ENCODE measurements at regions not wholly inside any gene's neighbourhood (a gene's known extent, or its start where the extent isn't known, plus 50 kb on each side); places are given as distances from the start of the nearest gene placed in this dataset.
"Not testable (repeated sequence)": the region's sequence is repeated elsewhere in the genome, so short reads cannot be mapped to it uniquely, and the experiment has no call there.

GRCh38 chr5:128667751-128668150 lies 129.7 kb upstream of the FBN2 start:
- DNase-seq: no peak

DNA sequence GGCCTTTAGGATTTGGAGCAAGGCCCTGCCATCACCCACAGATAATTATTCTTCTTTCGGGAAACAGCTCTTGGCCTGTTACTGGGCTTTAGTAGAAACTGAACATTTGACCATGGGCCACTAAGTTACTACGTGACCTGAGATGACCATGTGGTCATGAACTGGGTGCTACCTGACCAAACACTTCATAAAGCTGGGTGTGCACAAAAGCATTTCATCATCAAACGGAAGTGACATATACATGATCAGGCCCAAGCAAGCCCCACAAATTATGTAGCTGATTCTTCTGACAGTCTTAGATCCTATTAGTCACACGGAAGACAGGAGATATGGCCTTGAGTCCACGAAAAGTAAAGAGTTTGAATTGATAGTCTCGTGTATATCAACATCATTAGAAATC lies 130.9 kb upstream of the FBN2 start:
- DNase-seq: no peak

DNA sequence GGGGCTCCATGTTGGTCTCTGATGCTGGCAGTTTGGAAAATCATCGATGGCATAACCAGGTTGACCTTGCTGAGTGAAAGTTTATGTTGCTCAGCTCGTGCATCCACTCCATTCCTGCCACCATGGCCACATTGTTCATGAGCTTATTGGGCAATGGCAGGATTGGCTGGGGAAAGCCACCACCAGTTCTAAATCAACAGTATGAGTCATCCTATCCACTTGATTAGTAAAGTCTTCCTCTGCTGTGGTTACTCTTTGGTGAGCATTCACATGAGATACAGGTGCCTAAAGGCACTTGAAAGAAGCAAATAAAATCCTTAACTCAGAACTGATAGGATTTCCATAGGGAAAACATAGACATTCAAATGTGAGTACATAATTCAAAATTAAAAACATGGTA lies 131.8 kb upstream of the FBN2 start:
- no peak for DNase-seq

GRCh38 chr5:128671943-128672342 lies 133.9 kb upstream of the FBN2 start:
- peak; percentile 30 for DNase-seq

GRCh38 chr5:128673000-128673399 lies 135.0 kb upstream of the FBN2 start:
- DNase-seq: no peak

DNA sequence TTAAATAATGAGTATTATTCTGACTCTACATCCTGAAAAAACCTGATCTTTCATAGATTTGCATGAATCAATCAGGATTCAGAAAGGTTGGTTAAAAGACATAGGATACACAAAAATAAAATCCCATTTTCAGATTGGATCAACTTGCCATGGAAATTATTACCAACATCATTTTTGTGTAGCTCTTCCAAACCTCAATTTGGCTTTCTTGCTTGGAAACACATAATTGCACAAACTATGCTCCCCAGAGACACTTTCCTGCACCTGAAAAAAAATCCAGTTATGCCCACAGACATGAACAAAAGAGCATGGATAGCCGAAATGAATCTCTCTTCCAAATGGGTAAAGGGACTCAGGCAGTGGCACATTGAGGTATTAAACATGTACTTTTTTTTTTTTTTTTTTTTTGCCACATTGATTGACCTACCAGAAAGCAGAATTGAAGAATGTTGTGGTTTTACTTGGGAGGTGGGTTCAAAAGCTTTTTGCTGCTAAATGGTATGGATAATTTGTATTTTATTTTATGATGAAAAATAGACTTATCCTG lies 135.4 kb upstream of the FBN2 start:
- no peak for DNase-seq

DNA sequence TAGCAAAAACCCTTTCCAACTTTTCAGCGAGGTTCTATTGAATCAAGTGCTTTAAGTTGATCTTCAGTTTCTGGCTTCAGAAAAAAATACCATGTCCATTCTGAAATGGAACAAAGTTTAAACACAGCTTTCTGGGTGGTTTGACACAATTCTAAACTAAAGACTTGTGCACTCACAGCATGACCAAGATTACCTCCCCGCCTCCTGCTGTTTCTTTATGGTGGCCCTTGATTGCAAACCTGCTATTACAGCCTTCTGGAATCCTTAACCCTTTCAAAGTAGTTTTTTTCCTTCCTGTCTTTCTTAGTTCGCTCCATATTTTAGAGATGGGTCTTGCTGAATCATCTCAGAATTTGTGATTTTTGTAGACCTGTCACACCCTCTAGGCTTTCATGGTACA lies 135.9 kb upstream of the FBN2 start:
- no peak for DNase-seq

DNA sequence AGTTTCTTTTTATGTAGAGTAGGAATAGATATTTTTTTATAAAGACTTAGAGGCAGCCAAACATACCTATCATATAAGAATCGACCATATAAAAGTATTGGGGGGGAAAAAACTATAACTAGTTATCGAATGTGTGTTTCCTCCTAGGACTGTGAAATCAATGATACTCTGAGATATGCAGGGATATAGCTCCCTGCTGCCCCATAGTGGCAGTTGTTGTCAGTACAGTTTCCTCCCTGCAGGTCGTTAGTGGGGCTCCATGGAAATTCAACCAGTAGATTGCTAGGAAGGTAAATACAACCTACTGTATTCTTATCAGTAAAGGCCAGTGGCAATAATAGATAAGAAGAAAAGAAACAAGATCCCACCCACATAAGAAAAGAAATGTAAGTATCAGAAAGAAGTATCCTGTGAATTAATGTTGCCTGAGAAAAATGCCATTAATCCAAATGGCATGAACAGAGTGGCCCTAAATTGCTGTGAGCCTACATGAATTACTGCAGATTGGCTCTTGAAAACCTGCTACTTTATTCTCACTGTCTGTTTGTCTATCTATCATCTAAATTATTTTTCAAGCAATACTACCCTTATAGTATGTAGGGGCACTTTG lies 136.9 kb upstream of the FBN2 start:
- no peak for DNase-seq

DNA sequence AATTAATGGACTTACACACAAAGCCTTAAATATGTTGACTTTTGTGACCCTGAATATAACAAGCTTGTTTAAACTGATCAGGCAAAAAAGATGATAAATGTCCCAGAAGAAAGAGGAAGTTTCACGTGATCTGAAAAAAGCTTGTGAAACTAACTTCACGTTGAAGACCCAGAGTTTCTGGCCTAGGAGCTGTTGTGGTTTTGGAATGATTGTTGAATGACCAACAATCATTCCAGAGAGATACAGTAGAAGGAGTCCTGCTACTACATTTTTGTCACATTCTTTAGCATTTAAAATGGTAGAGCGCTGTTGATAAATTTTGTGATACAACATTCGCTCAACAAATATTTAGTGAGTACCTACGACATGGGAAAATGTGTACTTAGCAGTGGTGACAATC lies 143.1 kb upstream of the FBN2 start:
- no peak for DNase-seq

GRCh38 chr5:128681764-128682592 lies 143.9 kb upstream of the FBN2 start:
- DNase-seq: no peak

DNA sequence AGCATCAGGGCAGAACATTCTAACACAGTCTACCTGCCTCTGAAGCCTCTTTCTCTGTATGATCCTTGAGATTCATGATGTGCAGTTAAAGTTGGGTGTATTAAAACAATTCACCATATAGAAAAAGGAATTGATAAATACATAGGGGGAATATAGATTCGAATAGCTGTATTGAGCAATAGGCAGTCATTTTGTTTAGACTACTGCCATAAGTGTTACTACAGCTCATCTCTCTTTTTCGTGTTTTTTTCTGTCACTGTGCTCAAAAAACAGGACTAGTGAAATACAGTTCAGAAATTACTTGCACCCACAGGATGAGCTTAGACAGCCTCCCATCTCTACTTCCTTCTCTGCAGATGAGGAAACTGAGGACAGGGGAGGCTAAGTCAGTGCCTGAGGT lies 144.6 kb upstream of the FBN2 start:
- no peak for DNase-seq

DNA sequence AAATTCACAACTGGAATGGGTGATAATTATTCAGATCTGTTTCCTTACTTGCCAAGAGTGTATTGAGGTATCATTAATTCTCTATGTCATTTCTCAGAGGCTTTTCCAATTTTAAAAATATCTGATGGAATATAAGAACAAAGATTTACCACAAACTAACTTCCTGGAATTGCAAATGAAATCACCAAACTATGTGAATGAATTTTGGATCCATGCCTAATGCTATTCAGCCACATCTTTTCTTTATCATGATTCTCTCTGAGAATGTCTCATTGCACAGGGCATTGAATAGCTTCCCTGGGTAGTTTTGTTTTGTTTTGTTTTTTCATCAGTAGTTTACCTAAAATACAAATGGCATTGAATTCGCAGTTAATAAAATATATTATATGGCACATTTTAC lies 146.9 kb upstream of the FBN2 start:
- no peak for DNase-seq

DNA sequence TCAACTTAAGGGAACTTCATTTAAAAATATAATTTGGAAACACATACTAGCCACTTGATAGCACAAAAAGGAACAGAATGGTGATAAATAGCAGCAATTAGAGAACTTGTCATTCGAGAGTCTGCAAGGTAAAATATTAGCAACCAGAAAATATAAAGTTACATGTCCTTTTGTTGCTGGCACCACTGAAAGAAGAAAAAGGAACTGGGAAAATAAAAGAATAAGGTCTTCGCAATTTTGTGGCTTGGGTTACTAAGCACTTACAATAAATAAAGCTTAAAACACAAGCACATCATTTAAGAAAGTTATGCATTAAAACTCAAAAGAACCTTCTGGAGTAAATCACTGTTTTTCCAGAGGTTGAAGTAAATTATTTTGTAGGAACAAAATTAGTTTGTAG lies 149.9 kb upstream of the FBN2 start:
- DNase-seq: no peak

DNA sequence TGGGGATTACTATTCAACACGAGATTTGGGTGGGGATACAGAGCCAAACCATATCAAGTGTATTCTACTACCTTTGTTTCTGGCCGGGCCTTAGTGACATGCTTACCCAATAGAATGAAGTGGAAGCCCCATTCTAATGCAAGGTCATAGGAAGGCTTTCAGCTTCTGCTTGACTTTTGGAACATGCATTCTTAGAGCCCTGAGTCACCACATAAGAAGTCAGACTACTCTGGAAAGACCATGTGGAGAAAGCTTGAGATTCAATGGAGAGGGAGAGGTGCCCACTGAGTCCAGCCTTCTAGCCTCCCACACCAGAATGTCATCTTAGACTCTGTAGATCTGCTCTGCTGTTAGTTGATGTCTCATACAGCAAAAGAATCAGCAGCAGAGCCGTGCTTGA lies 155.7 kb upstream of the FBN2 start:
- no peak for DNase-seq

- no peak for DNase-seq
These were observed 157.9 kb upstream of the FBN2 start for GRCh38 chr5:128695791-128696530.

DNA sequence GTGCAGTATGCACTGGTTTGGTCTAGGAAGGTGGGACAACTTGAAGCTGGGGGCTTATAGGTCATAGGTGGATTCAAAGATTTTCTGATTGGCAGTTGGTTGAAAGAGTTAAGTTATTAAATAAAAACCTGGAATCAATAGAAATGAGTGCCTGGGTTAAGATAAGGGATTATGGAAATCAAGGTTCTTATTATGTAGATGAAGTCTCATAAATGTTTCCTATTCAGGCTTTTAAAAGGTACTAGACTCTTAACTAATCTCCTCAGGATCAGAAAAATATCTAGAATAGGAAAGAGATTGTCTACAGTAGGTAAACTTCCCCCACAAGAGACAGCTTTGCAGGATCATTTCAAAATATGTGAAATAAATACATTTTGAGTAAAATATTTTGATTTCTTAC lies 163.3 kb upstream of the FBN2 start:
- DNase-seq: no peak

- DNase-seq: no peak
These were observed 165.3 kb upstream of the FBN2 start for GRCh38 chr5:128703322-128703721.

DNA sequence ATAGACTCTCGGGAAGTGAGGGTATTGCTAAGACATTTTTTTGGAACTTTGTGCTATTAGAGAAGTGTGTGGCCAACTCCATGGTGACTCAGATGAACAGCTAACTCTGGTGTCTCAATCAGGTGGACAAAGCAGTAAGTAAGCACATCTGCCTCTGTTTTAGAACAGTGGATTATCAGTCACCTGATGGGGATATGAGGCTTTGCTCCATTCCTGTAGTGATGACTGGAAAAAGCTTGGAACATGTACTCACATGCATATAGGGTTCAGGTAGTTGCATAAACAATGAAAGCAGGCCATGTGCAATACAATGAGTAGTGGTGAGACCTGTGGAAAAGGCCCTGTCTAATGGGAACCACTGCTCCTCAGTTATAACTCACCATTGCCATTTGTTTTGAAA lies 168.2 kb upstream of the FBN2 start:
- DNase-seq: no peak

DNA sequence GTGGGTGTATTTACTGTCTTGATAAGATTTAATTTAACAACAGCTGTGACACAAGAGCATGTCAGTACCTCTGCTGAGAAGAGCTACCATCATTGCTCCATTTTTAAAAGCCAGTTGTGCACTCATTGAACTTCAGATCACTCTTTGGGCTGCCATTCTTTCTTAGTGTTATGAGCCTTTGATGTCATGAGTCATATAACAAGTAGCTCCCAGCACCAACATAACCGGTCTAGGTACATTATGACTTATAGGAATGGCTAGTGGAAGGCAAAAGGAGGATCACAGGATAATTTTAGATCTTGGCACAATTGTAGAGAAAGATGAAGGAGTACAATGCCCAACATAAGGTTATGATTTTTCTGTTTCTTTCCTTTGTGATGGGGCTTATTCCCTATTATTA lies 170.8 kb upstream of the FBN2 start:
- no peak for DNase-seq

GRCh38 chr5:128711216-128711615 lies 173.2 kb upstream of the FBN2 start:
- no peak for DNase-seq

DNA sequence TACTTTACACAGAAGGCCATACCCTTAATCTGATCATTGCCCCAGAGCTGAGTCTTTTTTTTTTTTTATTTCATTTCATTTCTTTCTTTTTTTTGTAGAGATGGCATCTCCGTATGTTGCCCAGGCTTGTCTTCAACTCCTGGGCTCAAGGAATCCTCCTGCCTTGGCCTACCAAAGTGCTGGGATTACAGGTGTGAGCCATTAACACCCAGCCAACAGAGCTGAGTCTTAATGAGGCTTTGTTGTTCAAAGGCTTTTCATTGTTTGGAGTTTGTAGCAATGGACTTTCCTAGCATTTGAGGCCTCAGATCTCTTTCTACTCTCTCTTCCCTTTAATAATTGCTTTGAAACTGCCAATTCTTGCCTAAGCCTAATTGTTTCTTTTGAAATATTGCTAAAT lies 176.5 kb upstream of the FBN2 start:
- DNase-seq: no peak

DNA sequence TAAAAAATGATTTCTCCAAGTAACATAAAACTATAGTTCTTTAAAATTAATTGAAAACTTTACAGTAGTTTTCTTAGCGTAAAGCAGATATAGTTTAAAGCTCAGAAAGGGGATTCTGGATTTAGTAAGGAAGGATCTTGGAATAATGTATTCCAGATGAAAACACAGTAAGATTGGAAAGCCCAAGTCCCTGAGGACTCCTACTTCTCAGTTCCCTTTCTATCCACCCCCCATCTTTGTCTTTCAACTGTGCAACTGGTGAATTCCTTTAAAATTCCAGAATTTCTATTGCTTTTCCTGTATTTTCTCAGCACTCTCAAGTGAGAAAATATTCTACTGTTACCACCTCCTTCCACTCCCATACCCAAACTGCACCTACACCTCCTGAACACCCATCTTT lies 184.5 kb upstream of the FBN2 start:
- DNase-seq: no peak

DNA sequence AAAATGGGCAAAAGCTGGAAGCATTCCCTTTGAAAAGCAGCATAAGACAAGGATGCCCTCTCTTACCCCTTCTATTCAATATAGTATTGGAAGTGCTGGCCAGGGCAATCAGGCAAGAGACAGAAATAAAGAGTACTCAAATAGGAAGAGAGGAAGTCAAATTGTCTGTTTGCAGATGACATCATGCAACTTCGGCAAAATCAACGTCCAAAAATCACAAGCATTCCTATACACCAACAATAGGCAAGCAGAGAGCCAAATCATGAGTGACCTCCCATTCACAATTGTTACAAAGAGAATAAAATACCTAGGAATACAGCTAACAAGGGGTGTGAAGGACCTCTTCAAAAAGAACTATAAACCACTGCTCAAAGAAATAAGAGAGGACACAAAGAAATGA lies 192.0 kb upstream of the FBN2 start:
- DNase-seq: not testable (repeated sequence)

GRCh38 chr5:128735656-128736055 lies 197.6 kb upstream of the FBN2 start:
- DNase-seq: not testable (repeated sequence)
